Kidney (tissue), 13 donors: ENCODE measurements at regions not wholly inside any gene's neighbourhood (a gene's known extent, or its start where the extent isn't known, plus 50 kb on each side); places are given as distances from the start of the nearest gene placed in this dataset.

Experiments used
- DNase-seq, 5 donors: peaks; one replicate each; pipeline ENCODE4 v3.0.0-alpha.2; 2013 to 2020
- FAIRE-seq: peaks from 2 replicates; lab custom pipeline; 2012; peaks lifted over from hg19 to GRCh38; lab: Jason Lieb, UNC
- H3K27ac ChIP-seq, 2 donors: one replicate each; pipeline ENCODE4 v1.7.0; 2013; ENCODE audit warnings: low read depth in 2 of 2, low read length in 2 of 2, inconsistent platforms in 1 of 2
- H3K27me3 ChIP-seq: one replicate; pipeline ENCODE4 v1.7.1; 2013; ENCODE audit warnings: low read length, inconsistent platforms; ENCODE audit not compliant: control insufficient read depth, insufficient read depth
- H3K36me3 ChIP-seq, 3 donors: one replicate each; pipeline versions ENCODE4 v1.7.0 to v1.7.1; 2013; ENCODE audit warnings: low read length in 3 of 3, control low read depth in 1 of 3, inconsistent platforms in 1 of 3; ENCODE audit not compliant: insufficient read depth in 3 of 3, control insufficient read depth in 2 of 3
- H3K4me1 ChIP-seq, 3 donors: one replicate each; pipeline versions ENCODE4 v1.7.0 to v1.7.1; 2013; ENCODE audit warnings: low read length in 3 of 3, inconsistent platforms in 1 of 3, low read depth in 1 of 3; ENCODE audit not compliant: control insufficient read depth in 2 of 3, insufficient read depth in 2 of 3
- H3K4me3 ChIP-seq, 3 donors: one replicate each; pipeline versions ENCODE4 v1.7.0 to v1.8.1; 2013; ENCODE audit warnings: low read length in 3 of 3, control low read depth in 1 of 3, inconsistent platforms in 1 of 3
- H3K9ac ChIP-seq, 3 donors: one replicate each; pipeline versions ENCODE4 v1.7.0 to v1.7.1; 2013; ENCODE audit warnings: low read length in 3 of 3, control low read depth in 1 of 3, inconsistent platforms in 1 of 3
- H3K9me3 ChIP-seq, 3 donors: one replicate each; pipeline versions ENCODE4 v1.7.0 to v1.7.1; 2013; ENCODE audit warnings: low read length in 3 of 3, control low read depth in 1 of 3, inconsistent platforms in 1 of 3; ENCODE audit not compliant: control insufficient read depth in 2 of 3, insufficient read depth in 1 of 3
- CTCF ChIP-seq: IDR thresholded peaks from 3 replicates; pipeline ENCODE4 v1.5.1; 2012; ENCODE audit warnings: mild to moderate bottlenecking, moderate library complexity, borderline replicate concordance; ENCODE audit not compliant: insufficient read depth; ENCODE audit errors: extremely low read depth
- intact Hi-C: fragments of 100-400 bp; cut with DNase I; formaldehyde crosslinking; loops from one replicate; pipeline ENCODE4 v1.11.1; 2022
- donor health status: control.
- donor health status: control.
- donor health status: control.
- donor health status: control.
- donor health status: control.
- donor health status: DM: yes; HTN: yes; CAD: no.
- donor health status: Normal renal cell carcinoma (clear cell type).

GRCh38 chr9:16106021-16106571 lies 553.3 kb downstream of the CCDC171 start:
- no peaks in the 10 kb centered on the region for H3K36me3 ChIP-seq
- intact Hi-C loops, result no loop called here
- no peak overlapping the region for H3K4me3 ChIP-seq
- FAIRE-seq (no peak), DNase-seq (peak in 4 of 5 donors; percentile 40 to 72 (median 58))
- H3K27me3 ChIP-seq, result no peaks in the 10 kb centered on the region
- H3K27ac ChIP-seq, result no peak overlapping the region
- peaks cover 0 to 4% (median 0%) of the 10 kb centered on the region in 3 donors for H3K4me1 ChIP-seq
- H3K9me3 ChIP-seq, result no peaks in the 10 kb centered on the region
- TF ChIP-seq CTCF, result no peak
- H3K9ac ChIP-seq, result no peak overlapping the region

GRCh38 chr9:16112116-16112515 lies 559.3 kb downstream of the CCDC171 start:
- FAIRE-seq, result no peak

GRCh38 chr9:16115994-16116393 lies 563.2 kb downstream of the CCDC171 start:
- H3K9ac ChIP-seq, result no peak overlapping the region
- no peaks in the 10 kb centered on the region for H3K27me3 ChIP-seq
- H3K27ac ChIP-seq, result no peak overlapping the region
- no peak for DNase-seq
- FAIRE-seq, result no peak
- H3K4me1 ChIP-seq, result no peaks in the 10 kb centered on the region
- no peaks in the 10 kb centered on the region for H3K9me3 ChIP-seq
- no peak overlapping the region for H3K4me3 ChIP-seq
- no peaks in the 10 kb centered on the region for H3K36me3 ChIP-seq
- intact Hi-C loops, result no loop called here
- no peak for TF ChIP-seq CTCF

More at GRCh38 chr9:16112116-16112515, 559.3 kb downstream of the CCDC171 start:
- no peaks in the 10 kb centered on the region for H3K9me3 ChIP-seq
- no peak for TF ChIP-seq CTCF
- H3K27ac ChIP-seq, result no peak overlapping the region
- peak in 1 of 5 donors; percentile 33 for DNase-seq
- no peaks in the 10 kb centered on the region for H3K4me1 ChIP-seq
- H3K4me3 ChIP-seq, result no peak overlapping the region
- H3K27me3 ChIP-seq, result no peaks in the 10 kb centered on the region
- intact Hi-C loops, result no loop called here
- no peaks in the 10 kb centered on the region for H3K36me3 ChIP-seq
- H3K9ac ChIP-seq, result no peak overlapping the region

GRCh38 chr9:16118043-16118442 lies 565.2 kb downstream of the CCDC171 start:
- FAIRE-seq (no peak), DNase-seq (no peak)
- Histone ChIP-seq H3K27me3 (no peaks in the 10 kb centered on the region), H3K36me3 (no peaks in the 10 kb centered on the region), H3K27ac (no peak overlapping the region), H3K4me1 (no peaks in the 10 kb centered on the region), H3K9me3 (no peaks in the 10 kb centered on the region), H3K9ac (no peak overlapping the region), H3K4me3 (no peak overlapping the region)
- intact Hi-C loops, result no loop called here
- no peak for TF ChIP-seq CTCF
